ENCODE measurements at regions not wholly inside any gene's neighbourhood (a gene's known extent, or its start where the extent isn't known, plus 50 kb on each side); places are given as distances from the start of the nearest gene placed in this dataset.

DNA sequence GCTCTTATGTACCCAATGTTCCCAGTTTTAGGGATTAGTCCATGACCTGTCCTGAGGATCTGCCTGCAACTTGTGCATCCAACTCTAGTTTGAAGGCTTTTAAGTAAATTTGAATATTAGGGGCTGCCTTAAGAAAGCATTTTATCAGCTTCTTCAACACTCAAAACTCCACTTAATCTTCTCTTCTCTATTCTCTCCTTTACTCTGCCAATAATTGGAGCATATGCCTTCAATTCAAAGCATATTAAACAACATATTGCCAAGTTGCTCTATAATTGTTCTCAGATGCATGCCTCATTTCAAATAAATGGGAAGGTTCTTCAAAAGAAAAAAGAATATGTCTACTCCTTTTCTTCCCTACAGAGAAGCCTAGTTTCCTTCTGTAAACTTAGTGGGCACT lies 84.8 kb upstream of the NCKAP5 start:
- Mint-ChIP-seq H3K27me3 (ENCODE audit: insufficient read depth, low read depth, poor library complexity) (no peaks in the 10 kb centered on the region), H3K4me3 (no peak overlapping the region), H3K9me3 (no peaks in the 10 kb centered on the region), H3K27ac (no peak overlapping the region), H3K4me1 (peaks cover 5% of the 10 kb centered on the region; the same call in 1 of the 3 replicates), H3K36me3 (ENCODE audit: low read depth) (no peaks in the 10 kb centered on the region; the same call in 2 of the 3 replicates)
- Histone ChIP-seq H3K4me2 (no peak overlapping the region), H3K27ac (ENCODE audit: low read depth) (no peak overlapping the region), H3K79me2 (replicated peaks; ENCODE audit: insufficient read depth) (no peaks in the 10 kb centered on the region), H3F3A (replicated peaks; ENCODE audit: low read depth) (no peaks in the 10 kb centered on the region), H3K27me3 (ENCODE audit: insufficient read depth) (no peaks in the 10 kb centered on the region), H3K9me2 (ENCODE audit: insufficient read depth) (peaks cover 4% of the 10 kb centered on the region; the same call in 1 of the 2 replicates), H2AFZ (no peak overlapping the region), H3K4me1 (ENCODE audit: insufficient read depth) (no peaks in the 10 kb centered on the region), H3K4me3 (no peak overlapping the region), H3K36me3 (ENCODE audit: insufficient read depth) (no peaks in the 10 kb centered on the region), H4K20me1 (replicated peaks; ENCODE audit: insufficient read depth) (no peaks in the 10 kb centered on the region)
- no peak for TF ChIP-seq POLR2AphosphoS5 (IDR thresholded peaks at IDR 0.05; ENCODE audit: low read depth)
- DNase-seq (ENCODE audit: low spot score) (no peak), ATAC-seq (no peak)

- H3K27ac Mint-ChIP-seq = no peak overlapping the region
- no peaks in the 10 kb centered on the region for H4K20me1 ChIP-seq (replicated peaks; ENCODE audit: insufficient read depth)
- no peak overlapping the region for H3K4me3 ChIP-seq
- no peaks in the 10 kb centered on the region for H3K79me2 ChIP-seq (replicated peaks; ENCODE audit: insufficient read depth)
- TF ChIP-seq EZH2 (IDR thresholded peaks at IDR 0.05; ENCODE audit: low read depth, unreplicated experiment) (no peak), CREB1 (CRISPR knock-in tag; IDR thresholded peaks at IDR 0.05; ENCODE audit: low read depth) (no peak)
- H2AFZ ChIP-seq = no peak overlapping the region
- no peak overlapping the region for H3K4me2 ChIP-seq
- no peak overlapping the region for H3K4me3 Mint-ChIP-seq
- no peak overlapping the region for H3K27ac ChIP-seq (ENCODE audit: low read depth)
- peaks cover 12% of the 10 kb centered on the region for H3K4me1 Mint-ChIP-seq
- no peaks in the 10 kb centered on the region for H3K4me1 ChIP-seq (ENCODE audit: insufficient read depth)
- DNase-seq (ENCODE audit: low spot score) (no peak), ATAC-seq (no peak)
- no peaks in the 10 kb centered on the region for H3K36me3 ChIP-seq (ENCODE audit: insufficient read depth)
- H3K27me3 Mint-ChIP-seq (ENCODE audit: insufficient read depth, low read depth, poor library complexity) = peaks cover 2% of the 10 kb centered on the region
- H3F3A ChIP-seq (replicated peaks; ENCODE audit: low read depth) = no peaks in the 10 kb centered on the region
- peaks cover 4% of the 10 kb centered on the region; the same call in 1 of the 2 replicates for H3K9me2 ChIP-seq (ENCODE audit: insufficient read depth)
- H3K9me3 Mint-ChIP-seq = no peaks in the 10 kb centered on the region
- no peaks in the 10 kb centered on the region for H3K27me3 ChIP-seq (ENCODE audit: insufficient read depth)
- H3K36me3 Mint-ChIP-seq (ENCODE audit: low read depth) = no peaks in the 10 kb centered on the region; the same call in 2 of the 3 replicates
Measured at GRCh38 chr2:133654949-133655348, 86.7 kb upstream of the NCKAP5 start.

- Histone ChIP-seq H3K27ac (ENCODE audit: low read depth) (no peak overlapping the region), H3K4me2 (no peak overlapping the region), H3K9me2 (ENCODE audit: insufficient read depth) (peaks cover 4% of the 10 kb centered on the region; the same call in 1 of the 2 replicates), H3K27me3 (ENCODE audit: insufficient read depth) (no peaks in the 10 kb centered on the region), H2AFZ (no peak overlapping the region), H4K20me1 (replicated peaks; ENCODE audit: insufficient read depth) (no peaks in the 10 kb centered on the region), H3K4me3 (no peak overlapping the region), H3K4me1 (ENCODE audit: insufficient read depth) (no peaks in the 10 kb centered on the region), H3K36me3 (ENCODE audit: insufficient read depth) (no peaks in the 10 kb centered on the region), H3K79me2 (replicated peaks; ENCODE audit: insufficient read depth) (no peaks in the 10 kb centered on the region), H3F3A (replicated peaks; ENCODE audit: low read depth) (no peaks in the 10 kb centered on the region)
- Mint-ChIP-seq H3K27me3 (ENCODE audit: insufficient read depth, low read depth, poor library complexity) (peaks cover 2% of the 10 kb centered on the region), H3K9me3 (no peaks in the 10 kb centered on the region), H3K4me1 (peaks cover 12% of the 10 kb centered on the region), H3K36me3 (ENCODE audit: low read depth) (no peaks in the 10 kb centered on the region; the same call in 2 of the 3 replicates), H3K27ac (no peak overlapping the region), H3K4me3 (no peak overlapping the region)
- DNase-seq (ENCODE audit: low spot score) (no peak), ATAC-seq (no peak)
- TF ChIP-seq, protein P1, sequence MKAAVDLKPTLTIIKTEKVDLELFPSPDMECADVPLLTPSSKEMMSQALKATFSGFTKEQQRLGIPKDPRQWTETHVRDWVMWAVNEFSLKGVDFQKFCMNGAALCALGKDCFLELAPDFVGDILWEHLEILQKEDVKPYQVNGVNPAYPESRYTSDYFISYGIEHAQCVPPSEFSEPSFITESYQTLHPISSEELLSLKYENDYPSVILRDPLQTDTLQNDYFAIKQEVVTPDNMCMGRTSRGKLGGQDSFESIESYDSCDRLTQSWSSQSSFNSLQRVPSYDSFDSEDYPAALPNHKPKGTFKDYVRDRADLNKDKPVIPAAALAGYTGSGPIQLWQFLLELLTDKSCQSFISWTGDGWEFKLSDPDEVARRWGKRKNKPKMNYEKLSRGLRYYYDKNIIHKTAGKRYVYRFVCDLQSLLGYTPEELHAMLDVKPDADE (IDR thresholded peaks at IDR 0.05) = no peak
- TF ChIP-seq ZNF114 (CRISPR knock-in tag; IDR thresholded peaks at IDR 0.05) = no peak
- TF ChIP-seq POLR2AphosphoS5 (IDR thresholded peaks at IDR 0.05; ENCODE audit: low read depth) = no peak
- no peak for TF ChIP-seq CTCF (conservative IDR thresholded peaks at IDR 0.05; ENCODE audit: low read depth in 2 of 2)
- no peak for TF ChIP-seq STAT1 (IDR thresholded peaks at IDR 0.05; ENCODE audit: unreplicated experiment)
- TF ChIP-seq ZNF331 (CRISPR knock-in tag; IDR thresholded peaks at IDR 0.05; ENCODE audit: low read depth) = no peak
- TF ChIP-seq JUNB (IDR thresholded peaks at IDR 0.05; ENCODE audit: unreplicated experiment) = no peak
- TF ChIP-seq EZH2phosphoT487 (IDR thresholded peaks at IDR 0.05; ENCODE audit: unreplicated experiment) = no peak
- no peak for TF ChIP-seq CREB1 (CRISPR knock-in tag; IDR thresholded peaks at IDR 0.05; ENCODE audit: low read depth)
- TF ChIP-seq NANOG (IDR thresholded peaks at IDR 0.05; ENCODE audit: borderline replicate concordance) = no peak
- no peak for TF ChIP-seq EZH2 (IDR thresholded peaks at IDR 0.05; ENCODE audit: low read depth, unreplicated experiment)
Measured at GRCh38 chr2:133655610-133656009, 87.3 kb upstream of the NCKAP5 start.

All from GM23338 (cell line).